Testis (tissue), 2 donors: ENCODE measurements at regions not wholly inside any gene's neighbourhood (a gene's known extent, or its start where the extent isn't known, plus 50 kb on each side); places are given as distances from the start of the nearest gene placed in this dataset.

Experiments used
- POLR2A ChIP-seq: fragments of 450-650 bp; IDR thresholded peaks from one replicate; pipeline ENCODE4 v1.6.1; 2017; ENCODE audit warnings: antibody characterized with exemption, mild to moderate bottlenecking, moderate library complexity
- TF ChIP-seq, protein P1 (sequence below), 3 experiments: fragments of 450-650 bp in 2 of 3; fragments of 200-600 bp in 1 of 3; sonication (generic) in 1 of 3; IDR thresholded peaks; one replicate each; pipeline ENCODE4 v1.5.1; 2016 to 2019; ENCODE audit warnings: antibody characterized with exemption in 3 of 3, mild to moderate bottlenecking in 2 of 3, moderate library complexity in 1 of 3

DNA sequence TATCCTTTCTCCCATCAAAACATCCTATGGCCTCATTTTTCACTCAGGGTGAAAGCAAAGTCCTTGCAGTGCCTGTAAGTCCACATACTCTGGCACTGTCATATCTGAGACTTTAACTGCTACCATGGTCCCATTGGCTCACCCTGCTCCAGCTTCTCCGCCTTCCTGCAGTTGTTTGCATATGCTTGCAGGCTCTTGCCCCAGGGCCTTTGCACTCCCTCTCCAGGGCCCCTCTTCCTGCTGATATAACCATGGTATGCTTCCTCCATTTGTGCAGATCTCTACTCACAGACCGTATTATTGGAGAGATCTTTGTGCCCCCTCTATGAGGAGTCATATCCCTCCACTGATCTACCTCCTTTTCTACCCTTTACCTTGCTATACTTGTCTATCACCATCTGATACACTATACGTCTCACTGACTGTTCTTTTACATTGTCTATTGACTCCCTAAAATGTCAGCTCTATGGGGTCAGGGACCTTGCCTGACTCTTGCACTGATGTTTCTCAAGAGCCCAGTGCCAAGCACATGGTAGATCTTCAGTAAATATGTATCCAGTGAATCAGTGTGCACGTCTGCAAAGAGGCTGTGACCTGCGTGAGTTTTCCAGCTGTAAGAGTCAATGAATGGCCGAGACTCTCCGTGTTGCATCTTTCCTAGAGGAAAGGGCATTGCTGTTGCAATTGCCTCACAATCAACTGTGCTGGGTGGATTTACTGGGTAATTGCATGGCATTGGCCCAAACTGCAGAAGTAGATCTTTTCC is 81.7 kb upstream of the CPEB4 start:
- TF ChIP-seq POLR2A, result no peak
- TF ChIP-seq, protein P1, sequence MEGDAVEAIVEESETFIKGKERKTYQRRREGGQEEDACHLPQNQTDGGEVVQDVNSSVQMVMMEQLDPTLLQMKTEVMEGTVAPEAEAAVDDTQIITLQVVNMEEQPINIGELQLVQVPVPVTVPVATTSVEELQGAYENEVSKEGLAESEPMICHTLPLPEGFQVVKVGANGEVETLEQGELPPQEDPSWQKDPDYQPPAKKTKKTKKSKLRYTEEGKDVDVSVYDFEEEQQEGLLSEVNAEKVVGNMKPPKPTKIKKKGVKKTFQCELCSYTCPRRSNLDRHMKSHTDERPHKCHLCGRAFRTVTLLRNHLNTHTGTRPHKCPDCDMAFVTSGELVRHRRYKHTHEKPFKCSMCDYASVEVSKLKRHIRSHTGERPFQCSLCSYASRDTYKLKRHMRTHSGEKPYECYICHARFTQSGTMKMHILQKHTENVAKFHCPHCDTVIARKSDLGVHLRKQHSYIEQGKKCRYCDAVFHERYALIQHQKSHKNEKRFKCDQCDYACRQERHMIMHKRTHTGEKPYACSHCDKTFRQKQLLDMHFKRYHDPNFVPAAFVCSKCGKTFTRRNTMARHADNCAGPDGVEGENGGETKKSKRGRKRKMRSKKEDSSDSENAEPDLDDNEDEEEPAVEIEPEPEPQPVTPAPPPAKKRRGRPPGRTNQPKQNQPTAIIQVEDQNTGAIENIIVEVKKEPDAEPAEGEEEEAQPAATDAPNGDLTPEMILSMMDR (IDR thresholded peaks at IDR 0.05), result no peak
